ENCODE measurements at regions not wholly inside any gene's neighbourhood (a gene's known extent, or its start where the extent isn't known, plus 50 kb on each side); places are given as distances from the start of the nearest gene placed in this dataset.

GRCh38 chr20:60761056-60761455 is 491.0 kb upstream of the CDH4 start:
- TF ChIP-seq EZH2 (IDR thresholded peaks at IDR 0.05; ENCODE audit: low read length, unreplicated experiment), result no peak
- TF ChIP-seq CTCF (conservative IDR thresholded peaks at IDR 0.05; ENCODE audit: low read depth, low read length), result no peak
